RWPE2 (cell line): ENCODE measurements at regions not wholly inside any gene's neighbourhood (a gene's known extent, or its start where the extent isn't known, plus 50 kb on each side); places are given as distances from the start of the nearest gene placed in this dataset.
"Not testable (repeated sequence)": the region's sequence is repeated elsewhere in the genome, so short reads cannot be mapped to it uniquely, and the experiment has no call there.

Experiments used
- ATAC-seq: fragments of 200-7000 bp; cut with Tn5 transposase; 3 replicates; pipeline ENCODE4 v1.9.1; 2021; ENCODE audit warnings: low read depth
- DNase-seq: peaks from one replicate; pipeline ENCODE4 v3.0.0-alpha.2; 2020; ENCODE audit warnings: low spot score
- H3K27ac ChIP-seq: fragments of 450-650 bp; 2 replicates; pipeline ENCODE4 v1.5.1; 2017; ENCODE audit warnings: mild to moderate bottlenecking; ENCODE audit not compliant: poor library complexity, severe bottlenecking
- H3K27me3 ChIP-seq: fragments of 250-450 bp; sonication (Bioruptor Pico); 2 replicates; pipeline ENCODE4 v1.5.1; 2021; ENCODE audit warnings: mild to moderate bottlenecking, moderate library complexity; ENCODE audit not compliant: insufficient read depth, poor library complexity, severe bottlenecking
- H3K36me3 ChIP-seq: fragments of 250-450 bp; sonication (Bioruptor Pico); 2 replicates; pipeline ENCODE4 v1.5.1; 2020; ENCODE audit warnings: low read depth, mild to moderate bottlenecking, moderate library complexity
- H3K4me1 ChIP-seq: fragments of 250-450 bp; sonication (Bioruptor Pico); 2 replicates; pipeline ENCODE4 v1.5.1; 2021; ENCODE audit warnings: mild to moderate bottlenecking, moderate library complexity; ENCODE audit not compliant: insufficient read depth, poor library complexity, severe bottlenecking
- H3K4me3 ChIP-seq: fragments of 250-450 bp; sonication (Bioruptor Pico); 2 replicates; pipeline ENCODE4 v1.5.1; 2021; ENCODE audit warnings: mild to moderate bottlenecking, moderate library complexity; ENCODE audit not compliant: severe bottlenecking
- H3K9me3 ChIP-seq: fragments of 250-450 bp; sonication (Bioruptor Pico); 2 replicates; pipeline ENCODE4 v1.5.1; 2021; ENCODE audit warnings: mild to moderate bottlenecking, moderate library complexity; ENCODE audit not compliant: severe bottlenecking
- CTCF ChIP-seq: fragments of 450-650 bp; IDR thresholded peaks from one replicate; pipeline ENCODE4 v1.5.1; 2017; ENCODE audit warnings: mild to moderate bottlenecking, moderate library complexity; ENCODE audit not compliant: poor library complexity, severe bottlenecking

- ATAC-seq (no peak), DNase-seq (no peak)
- no peaks in the 10 kb centered on the region for H3K4me1 ChIP-seq
- no peak overlapping the region for H3K27ac ChIP-seq
- no peaks in the 10 kb centered on the region for H3K27me3 ChIP-seq
- TF ChIP-seq CTCF, result no peak
- H3K9me3 ChIP-seq, result no peaks in the 10 kb centered on the region
- H3K4me3 ChIP-seq, result no peak overlapping the region
- H3K36me3 ChIP-seq, result no peaks in the 10 kb centered on the region
Observed at GRCh38 chr2:21194147-21194546, 70.4 kb downstream of the TDRD15 start.

- no peaks in the 10 kb centered on the region for H3K9me3 ChIP-seq
- no peaks in the 10 kb centered on the region for H3K4me1 ChIP-seq
- ATAC-seq (no peak), DNase-seq (no peak)
- H3K4me3 ChIP-seq, result no peak overlapping the region
- H3K27me3 ChIP-seq, result no peaks in the 10 kb centered on the region
- H3K27ac ChIP-seq, result no peak overlapping the region
- H3K36me3 ChIP-seq, result no peaks in the 10 kb centered on the region
- no peak for TF ChIP-seq CTCF
Observed at GRCh38 chr2:21194858-21195271, 71.1 kb downstream of the TDRD15 start.

GRCh38 chr2:21195326-21195725 is 71.6 kb downstream of the TDRD15 start:
- H3K27ac ChIP-seq, result no peak overlapping the region
- no peaks in the 10 kb centered on the region for H3K4me1 ChIP-seq
- no peak overlapping the region for H3K4me3 ChIP-seq
- no peak for TF ChIP-seq CTCF
- H3K36me3 ChIP-seq, result no peaks in the 10 kb centered on the region
- no peaks in the 10 kb centered on the region for H3K9me3 ChIP-seq
- ATAC-seq (no peak), DNase-seq (no peak)
- no peaks in the 10 kb centered on the region for H3K27me3 ChIP-seq

- Histone ChIP-seq H3K4me1 (no peaks in the 10 kb centered on the region), H3K27me3 (no peaks in the 10 kb centered on the region), H3K27ac (no peak overlapping the region), H3K36me3 (no peaks in the 10 kb centered on the region), H3K9me3 (no peaks in the 10 kb centered on the region), H3K4me3 (no peak overlapping the region)
- no peak for TF ChIP-seq CTCF
- DNase-seq, result no peak
- no peak for ATAC-seq
Observed at GRCh38 chr2:21198637-21199036, 74.9 kb downstream of the TDRD15 start.

- Histone ChIP-seq H3K36me3 (no peaks in the 10 kb centered on the region), H3K27ac (no peak overlapping the region), H3K4me3 (no peak overlapping the region), H3K9me3 (no peaks in the 10 kb centered on the region), H3K27me3 (no peaks in the 10 kb centered on the region), H3K4me1 (no peaks in the 10 kb centered on the region)
- DNase-seq (no peak), ATAC-seq (no peak)
- TF ChIP-seq CTCF, result no peak
Observed at GRCh38 chr2:21203976-21204375, 80.2 kb downstream of the TDRD15 start.

GRCh38 chr2:21214085-21214484 is 90.3 kb downstream of the TDRD15 start:
- not testable (repeated sequence) for H3K4me3 ChIP-seq, ATAC-seq, H3K9me3 ChIP-seq, H3K4me1 ChIP-seq, H3K27ac ChIP-seq, H3K36me3 ChIP-seq, H3K27me3 ChIP-seq, DNase-seq
